ENCODE measurements at regions not wholly inside any gene's neighbourhood (a gene's known extent, or its start where the extent isn't known, plus 50 kb on each side); places are given as distances from the start of the nearest gene placed in this dataset.

- peaks cover 24% of the 10 kb centered on the region for H3K27me3 Mint-ChIP-seq
- ATAC-seq (ENCODE audit: low read depth) (no peak), DNase-seq (no peak)
- CTCF ChIA-PET = no interaction called here
- no peaks in the 10 kb centered on the region for H3K9me3 Mint-ChIP-seq
- intact Hi-C loops (cut with micrococcal nuclease) = loop anchor here (10.0 kb wide), 1 partner anchor 59 kb away; no protein-coding TSS in a partner anchor
- no peaks in the 10 kb centered on the region for H3K36me3 Mint-ChIP-seq (ENCODE audit: low read depth)
- no peak overlapping the region for H3K4me3 Mint-ChIP-seq
- TF ChIP-seq CTCF (IDR thresholded peaks at IDR 0.05) = no peak
- H3K27ac Mint-ChIP-seq = no peak overlapping the region
- H3K4me1 Mint-ChIP-seq = no peaks in the 10 kb centered on the region
- POLR2A ChIA-PET = no interaction called here
Observed at GRCh38 chr7:26046150-26046549, 105.8 kb upstream of the NFE2L3 start.

DNA sequence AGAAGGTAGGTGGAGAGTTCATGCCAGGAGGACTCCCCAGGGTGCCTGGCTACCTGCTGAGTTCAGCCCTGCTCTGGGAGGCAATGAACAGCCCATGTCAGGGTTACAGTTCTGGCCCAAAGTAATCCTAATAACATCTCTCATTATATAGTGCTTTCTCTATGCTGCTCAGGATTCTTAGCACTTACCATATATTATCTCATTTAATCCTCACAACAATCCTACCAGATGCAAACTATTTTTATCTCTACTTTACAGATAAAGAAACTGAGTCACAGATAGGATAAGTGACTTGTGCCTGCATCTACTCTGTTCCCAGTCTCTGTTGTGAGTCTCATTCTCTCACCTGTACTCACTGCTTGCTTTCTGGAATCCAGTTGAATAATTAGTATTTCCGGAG lies 105.1 kb upstream of the NFE2L3 start:
- TF ChIP-seq CTCF (IDR thresholded peaks at IDR 0.05) = no peak
- no peaks in the 10 kb centered on the region for H3K36me3 Mint-ChIP-seq (ENCODE audit: low read depth)
- intact Hi-C loops (cut with micrococcal nuclease) = loop anchor here (10.0 kb wide), 1 partner anchor 58 kb away; no protein-coding TSS in a partner anchor
- H3K9me3 Mint-ChIP-seq = no peaks in the 10 kb centered on the region
- ATAC-seq (ENCODE audit: low read depth) (no peak), DNase-seq (no peak)
- POLR2A ChIA-PET = no interaction called here
- H3K27me3 Mint-ChIP-seq = peaks cover 30% of the 10 kb centered on the region
- H3K4me1 Mint-ChIP-seq = no peaks in the 10 kb centered on the region
- no peak overlapping the region for H3K27ac Mint-ChIP-seq
- H3K4me3 Mint-ChIP-seq = no peak overlapping the region
- CTCF ChIA-PET = no interaction called here

- no peaks in the 10 kb centered on the region for H3K36me3 Mint-ChIP-seq (ENCODE audit: low read depth)
- no peaks in the 10 kb centered on the region for H3K4me1 Mint-ChIP-seq
- no peak for ATAC-seq (ENCODE audit: low read depth)
- no peak for TF ChIP-seq CTCF (IDR thresholded peaks at IDR 0.05)
- CTCF ChIA-PET = no interaction called here
- DNase-seq = no peak
- peaks cover 3% of the 10 kb centered on the region for H3K9me3 Mint-ChIP-seq
- no peak overlapping the region for H3K4me3 Mint-ChIP-seq
- intact Hi-C loops (cut with micrococcal nuclease) = loop anchor here (10.0 kb wide), 1 partner anchor 56 kb away; no protein-coding TSS in a partner anchor
- no peak overlapping the region for H3K27ac Mint-ChIP-seq
- H3K27me3 Mint-ChIP-seq = peaks cover 29% of the 10 kb centered on the region
- POLR2A ChIA-PET = no interaction called here
Observed at GRCh38 chr7:26048663-26049062, 103.3 kb upstream of the NFE2L3 start.

DNA sequence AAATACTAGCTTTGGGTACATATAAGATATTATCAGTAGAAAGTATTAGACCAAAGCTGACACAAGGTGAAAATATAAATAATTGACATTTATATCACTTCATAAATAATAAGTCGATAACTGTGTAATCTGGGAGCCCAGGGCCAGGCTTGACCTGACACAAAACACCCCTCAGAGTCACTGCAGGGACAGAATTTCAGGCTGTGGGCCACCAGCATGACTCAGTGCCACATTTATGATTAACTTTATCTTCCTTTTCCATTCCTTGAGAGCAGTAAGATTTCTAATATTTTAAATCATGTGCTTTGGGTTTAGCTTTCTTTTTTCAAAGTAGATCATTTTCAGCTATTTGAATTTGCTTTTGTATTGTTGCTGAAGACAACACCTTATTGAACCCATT lies 102.9 kb upstream of the NFE2L3 start:
- ChIA-PET POLR2A (no interaction called here), CTCF (no interaction called here)
- H3K27ac Mint-ChIP-seq = no peak overlapping the region
- TF ChIP-seq CTCF (IDR thresholded peaks at IDR 0.05) = no peak
- peaks cover 4% of the 10 kb centered on the region for H3K9me3 Mint-ChIP-seq
- H3K4me1 Mint-ChIP-seq = no peaks in the 10 kb centered on the region
- H3K27me3 Mint-ChIP-seq = peaks cover 25% of the 10 kb centered on the region
- no peak for ATAC-seq (ENCODE audit: low read depth)
- DNase-seq = no peak
- no peaks in the 10 kb centered on the region for H3K36me3 Mint-ChIP-seq (ENCODE audit: low read depth)
- intact Hi-C loops (cut with micrococcal nuclease) = loop anchor here (10.0 kb wide), 1 partner anchor 56 kb away; no protein-coding TSS in a partner anchor
- no peak overlapping the region for H3K4me3 Mint-ChIP-seq

- H3K27ac Mint-ChIP-seq = no peak overlapping the region
- ChIA-PET CTCF (interaction anchor here (0.6 kb wide), 1 partner anchor 11 kb away, joined by 3 read pairs; no protein-coding TSS in a partner anchor), POLR2A (no interaction called here)
- no peaks in the 10 kb centered on the region for H3K36me3 Mint-ChIP-seq (ENCODE audit: low read depth)
- H3K4me3 Mint-ChIP-seq = no peak overlapping the region
- DNase-seq (no peak), ATAC-seq (ENCODE audit: low read depth) (no peak)
- H3K9me3 Mint-ChIP-seq = peaks cover 4% of the 10 kb centered on the region
- H3K27me3 Mint-ChIP-seq = peaks cover 31% of the 10 kb centered on the region
- intact Hi-C loops (cut with micrococcal nuclease) = no loop called here
- no peak for TF ChIP-seq CTCF (IDR thresholded peaks at IDR 0.05)
- H3K4me1 Mint-ChIP-seq = no peaks in the 10 kb centered on the region
Observed at GRCh38 chr7:26051021-26051420, 101.0 kb upstream of the NFE2L3 start.
